ENCODE measurements at regions not wholly inside any gene's neighbourhood (a gene's known extent, or its start where the extent isn't known, plus 50 kb on each side); places are given as distances from the start of the nearest gene placed in this dataset.

DNA sequence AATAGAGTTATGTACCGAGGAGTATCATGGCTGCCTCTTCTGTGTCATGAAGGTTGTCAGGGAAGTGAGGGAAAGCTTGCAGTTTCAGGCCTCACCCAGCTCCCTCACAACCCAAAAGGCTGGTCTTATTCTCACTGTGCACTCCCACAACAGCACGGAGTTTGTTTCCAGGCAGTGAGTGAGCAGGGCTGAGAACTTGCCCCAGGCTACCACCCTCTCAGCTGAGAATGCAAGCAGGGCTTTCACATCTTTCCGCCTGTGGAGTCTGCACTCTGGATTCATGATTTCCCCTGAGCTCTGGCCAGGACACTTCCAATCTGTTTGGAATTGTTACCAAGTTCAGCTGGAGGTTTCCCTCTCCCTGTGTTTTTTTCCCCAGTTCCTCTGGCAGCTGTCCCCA lies 2284.7 kb upstream of the PCDH20 start:
- H3K4me2 ChIP-seq (ENCODE audit: low read depth, low read length) = no peak overlapping the region
- no peaks in the 10 kb centered on the region for H3K9me3 ChIP-seq (replicated peaks; ENCODE audit: insufficient read depth, low read length)
- no peaks in the 10 kb centered on the region for H3K4me1 ChIP-seq (ENCODE audit: low read length)
- no peaks in the 10 kb centered on the region for H3K79me2 ChIP-seq (ENCODE audit: low read length)
- no peaks in the 10 kb centered on the region for H3F3A ChIP-seq (ENCODE audit: insufficient read depth, low read length)
- H3K27ac ChIP-seq (ENCODE audit: low read length) = no peak overlapping the region
- no peak overlapping the region for H3K9ac ChIP-seq (ENCODE audit: low read length)
- H3K27me3 ChIP-seq (replicated peaks; ENCODE audit: insufficient read depth, low read length) = no peaks in the 10 kb centered on the region
- TF ChIP-seq, protein P1, sequence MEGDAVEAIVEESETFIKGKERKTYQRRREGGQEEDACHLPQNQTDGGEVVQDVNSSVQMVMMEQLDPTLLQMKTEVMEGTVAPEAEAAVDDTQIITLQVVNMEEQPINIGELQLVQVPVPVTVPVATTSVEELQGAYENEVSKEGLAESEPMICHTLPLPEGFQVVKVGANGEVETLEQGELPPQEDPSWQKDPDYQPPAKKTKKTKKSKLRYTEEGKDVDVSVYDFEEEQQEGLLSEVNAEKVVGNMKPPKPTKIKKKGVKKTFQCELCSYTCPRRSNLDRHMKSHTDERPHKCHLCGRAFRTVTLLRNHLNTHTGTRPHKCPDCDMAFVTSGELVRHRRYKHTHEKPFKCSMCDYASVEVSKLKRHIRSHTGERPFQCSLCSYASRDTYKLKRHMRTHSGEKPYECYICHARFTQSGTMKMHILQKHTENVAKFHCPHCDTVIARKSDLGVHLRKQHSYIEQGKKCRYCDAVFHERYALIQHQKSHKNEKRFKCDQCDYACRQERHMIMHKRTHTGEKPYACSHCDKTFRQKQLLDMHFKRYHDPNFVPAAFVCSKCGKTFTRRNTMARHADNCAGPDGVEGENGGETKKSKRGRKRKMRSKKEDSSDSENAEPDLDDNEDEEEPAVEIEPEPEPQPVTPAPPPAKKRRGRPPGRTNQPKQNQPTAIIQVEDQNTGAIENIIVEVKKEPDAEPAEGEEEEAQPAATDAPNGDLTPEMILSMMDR (IDR thresholded peaks at IDR 0.05; ENCODE audit: low read length) = no peak
- TF ChIP-seq EZH2 (optimal IDR thresholded peaks at IDR 0.05; ENCODE audit: low read depth, low read length) (no peak), EZH2phosphoT487 (IDR thresholded peaks at IDR 0.05; ENCODE audit: low read length) (no peak)
- H3K9me2 ChIP-seq (replicated peaks; ENCODE audit: insufficient read depth, low read length) = no peaks in the 10 kb centered on the region
- H4K20me1 ChIP-seq (ENCODE audit: insufficient read depth, low read length) = no peaks in the 10 kb centered on the region
- DNase-seq = no peak
- H3K36me3 ChIP-seq (replicated peaks; ENCODE audit: insufficient read depth, low read length) = no peaks in the 10 kb centered on the region
- no peak overlapping the region for H2AFZ ChIP-seq (ENCODE audit: low read length)
- no peak overlapping the region for H3K4me3 ChIP-seq (ENCODE audit: low read length)

DNA sequence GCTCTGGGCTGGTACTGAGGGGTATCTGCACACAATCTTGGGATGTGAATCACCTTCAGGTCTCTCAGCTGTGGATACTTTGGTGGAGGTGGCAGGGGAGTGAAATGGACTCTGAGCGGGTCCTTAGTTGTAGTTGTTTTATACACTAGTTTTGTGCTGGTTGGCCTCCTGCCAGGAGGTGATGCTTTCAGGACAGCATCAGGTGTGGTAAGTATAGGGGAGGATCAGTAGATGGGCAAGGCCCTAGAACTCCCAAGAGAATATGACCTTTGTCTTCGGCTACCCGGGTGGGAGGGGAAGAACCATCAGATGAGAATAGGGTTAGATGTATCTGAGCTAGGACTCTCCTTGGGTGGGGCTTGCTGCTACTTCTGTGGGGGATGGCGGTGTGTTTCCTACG lies 2284.3 kb upstream of the PCDH20 start:
- Histone ChIP-seq H3K4me1 (ENCODE audit: low read length) (no peaks in the 10 kb centered on the region), H3K9ac (ENCODE audit: low read length) (no peak overlapping the region), H3K9me2 (replicated peaks; ENCODE audit: insufficient read depth, low read length) (no peaks in the 10 kb centered on the region), H3K9me3 (replicated peaks; ENCODE audit: insufficient read depth, low read length) (no peaks in the 10 kb centered on the region), H3K36me3 (replicated peaks; ENCODE audit: insufficient read depth, low read length) (no peaks in the 10 kb centered on the region), H3F3A (ENCODE audit: insufficient read depth, low read length) (no peaks in the 10 kb centered on the region), H3K27ac (ENCODE audit: low read length) (no peak overlapping the region), H3K4me3 (ENCODE audit: low read length) (no peak overlapping the region), H3K79me2 (ENCODE audit: low read length) (no peaks in the 10 kb centered on the region), H4K20me1 (ENCODE audit: insufficient read depth, low read length) (no peaks in the 10 kb centered on the region), H2AFZ (ENCODE audit: low read length) (no peak overlapping the region), H3K4me2 (ENCODE audit: low read depth, low read length) (no peak overlapping the region), H3K27me3 (replicated peaks; ENCODE audit: insufficient read depth, low read length) (no peaks in the 10 kb centered on the region)
- TF ChIP-seq, protein P1 (IDR thresholded peaks at IDR 0.05; ENCODE audit: low read length) = no peak
- no peak for TF ChIP-seq EZH2phosphoT487 (IDR thresholded peaks at IDR 0.05; ENCODE audit: low read length)
- TF ChIP-seq EZH2 (optimal IDR thresholded peaks at IDR 0.05; ENCODE audit: low read depth, low read length) = no peak
- no peak for DNase-seq

DNA sequence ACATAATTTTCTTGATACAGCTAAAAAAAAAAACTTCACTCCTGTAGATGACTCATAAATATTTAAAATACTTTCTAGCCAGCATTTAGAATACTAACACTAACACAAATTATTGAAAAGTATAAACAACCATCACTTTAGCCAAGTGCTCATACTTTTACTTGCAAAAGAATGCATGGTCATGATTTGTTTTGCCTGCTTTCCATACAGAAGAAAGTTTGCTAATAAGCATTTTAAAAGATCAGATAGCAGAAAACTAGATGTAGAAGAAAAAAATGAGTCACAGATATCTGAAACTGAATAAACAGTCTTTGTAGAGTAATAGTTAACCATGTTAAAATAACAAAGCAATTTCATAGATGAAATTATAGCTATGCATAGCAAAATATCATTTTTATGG lies 2280.4 kb upstream of the PCDH20 start:
- no peaks in the 10 kb centered on the region for H3K4me1 ChIP-seq (ENCODE audit: low read length)
- no peak overlapping the region for H3K4me3 ChIP-seq (ENCODE audit: low read length)
- no peaks in the 10 kb centered on the region for H3K79me2 ChIP-seq (ENCODE audit: low read length)
- no peak overlapping the region for H3K27ac ChIP-seq (ENCODE audit: low read length)
- no peak overlapping the region for H3K9ac ChIP-seq (ENCODE audit: low read length)
- H3K9me2 ChIP-seq (replicated peaks; ENCODE audit: insufficient read depth, low read length) = no peaks in the 10 kb centered on the region
- no peaks in the 10 kb centered on the region for H3K27me3 ChIP-seq (replicated peaks; ENCODE audit: insufficient read depth, low read length)
- H3K9me3 ChIP-seq (replicated peaks; ENCODE audit: insufficient read depth, low read length) = no peaks in the 10 kb centered on the region
- H3F3A ChIP-seq (ENCODE audit: insufficient read depth, low read length) = no peaks in the 10 kb centered on the region
- H2AFZ ChIP-seq (ENCODE audit: low read length) = no peak overlapping the region
- H3K36me3 ChIP-seq (replicated peaks; ENCODE audit: insufficient read depth, low read length) = no peaks in the 10 kb centered on the region
- no peak for DNase-seq
- H4K20me1 ChIP-seq (ENCODE audit: insufficient read depth, low read length) = no peaks in the 10 kb centered on the region
- H3K4me2 ChIP-seq (ENCODE audit: low read depth, low read length) = no peak overlapping the region
- no peak for TF ChIP-seq EZH2phosphoT487 (IDR thresholded peaks at IDR 0.05; ENCODE audit: low read length)
- TF ChIP-seq EZH2 (optimal IDR thresholded peaks at IDR 0.05; ENCODE audit: low read depth, low read length) = no peak
- TF ChIP-seq, protein P1 (IDR thresholded peaks at IDR 0.05; ENCODE audit: low read length) = no peak

Measured in MM.1S (cell line).